ENCODE measurements at regions not wholly inside any gene's neighbourhood (a gene's known extent, or its start where the extent isn't known, plus 50 kb on each side); places are given as distances from the start of the nearest gene placed in this dataset.

DNA sequence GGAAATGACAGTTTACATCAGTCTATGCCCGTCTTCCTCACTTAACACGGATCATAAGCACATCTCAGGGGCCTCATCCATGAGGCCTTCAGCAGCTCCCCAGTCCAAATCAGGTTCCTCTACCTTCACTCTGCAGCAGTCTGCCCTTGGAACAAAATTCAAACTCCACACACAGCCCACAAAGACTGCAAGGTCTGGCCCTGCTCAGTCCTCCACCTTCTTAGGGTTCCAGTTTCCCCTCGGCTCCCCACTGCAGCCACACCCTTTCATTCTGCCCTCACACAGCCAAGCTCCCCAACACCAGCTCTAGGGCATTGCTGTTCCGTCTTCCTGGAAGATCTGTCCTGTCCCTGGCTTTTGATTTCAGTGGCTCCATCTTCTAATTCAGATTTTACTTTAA lies 95.2 kb upstream of the IQSEC1 start:
- DNase-seq = no peak

GRCh38 chr3:13167829-13168228 lies 94.6 kb upstream of the IQSEC1 start:
- DNase-seq = no peak

- DNase-seq = no peak
Measured at GRCh38 chr3:13167064-13167743, 94.0 kb upstream of the IQSEC1 start.

DNA sequence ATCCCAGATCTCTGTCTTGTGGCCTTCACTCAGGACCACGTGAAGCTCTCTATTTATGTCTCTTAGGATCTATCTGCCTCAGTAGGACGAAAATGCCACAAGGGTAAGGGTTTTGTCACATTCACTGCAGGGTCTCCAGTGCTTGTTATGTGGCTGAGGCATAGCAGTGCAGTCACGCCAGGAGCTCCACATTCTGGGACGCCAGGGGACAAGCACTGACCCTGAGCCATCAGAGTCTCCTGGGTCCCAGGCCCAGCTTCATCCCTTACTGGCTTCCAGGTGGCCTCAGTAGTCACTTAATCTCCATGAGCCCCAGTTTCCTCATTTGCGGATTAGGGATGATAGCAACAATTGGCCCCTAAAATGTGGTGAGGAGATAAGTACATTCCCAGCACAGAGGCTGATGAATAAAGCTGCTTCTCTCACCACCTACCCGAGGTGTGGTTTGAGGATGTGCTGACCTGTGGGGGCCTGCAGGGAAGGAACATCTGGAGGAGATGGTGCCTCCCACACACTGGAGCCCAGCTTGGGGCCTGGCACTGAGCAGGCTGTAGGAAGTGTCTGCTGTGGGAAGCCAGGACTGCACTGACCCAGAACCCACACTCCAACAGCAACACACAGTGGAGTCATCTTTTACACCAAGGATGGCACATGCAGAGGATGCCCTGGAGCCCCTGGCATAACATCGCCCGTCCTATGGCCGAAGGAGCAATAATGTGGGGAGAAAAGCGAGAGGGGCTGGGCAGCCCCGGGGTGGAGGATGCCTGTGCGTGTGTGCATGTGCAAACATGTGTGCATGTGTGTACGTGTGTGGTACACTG lies 93.2 kb upstream of the IQSEC1 start:
- DNase-seq = no peak

DNA sequence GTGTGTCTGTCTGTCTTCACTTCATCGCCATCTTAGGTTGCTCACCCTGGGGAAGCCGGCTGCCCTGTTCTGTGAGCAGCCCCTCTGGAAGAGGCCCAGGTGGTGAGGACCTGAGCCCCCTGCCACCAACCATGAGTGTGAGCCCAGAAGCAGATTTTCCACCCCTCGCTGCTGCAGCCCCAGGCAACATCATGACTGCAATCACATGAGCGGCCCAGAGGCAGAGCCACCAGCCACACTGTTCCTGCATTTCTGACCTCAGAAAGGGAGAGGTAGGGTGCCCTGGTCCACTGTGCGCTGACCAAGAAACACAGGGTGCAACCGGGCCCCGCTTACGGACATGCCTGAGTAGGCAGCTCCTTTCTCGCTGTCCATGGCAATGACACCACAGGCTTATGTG lies 92.3 kb upstream of the IQSEC1 start:
- no peak for DNase-seq

DNA sequence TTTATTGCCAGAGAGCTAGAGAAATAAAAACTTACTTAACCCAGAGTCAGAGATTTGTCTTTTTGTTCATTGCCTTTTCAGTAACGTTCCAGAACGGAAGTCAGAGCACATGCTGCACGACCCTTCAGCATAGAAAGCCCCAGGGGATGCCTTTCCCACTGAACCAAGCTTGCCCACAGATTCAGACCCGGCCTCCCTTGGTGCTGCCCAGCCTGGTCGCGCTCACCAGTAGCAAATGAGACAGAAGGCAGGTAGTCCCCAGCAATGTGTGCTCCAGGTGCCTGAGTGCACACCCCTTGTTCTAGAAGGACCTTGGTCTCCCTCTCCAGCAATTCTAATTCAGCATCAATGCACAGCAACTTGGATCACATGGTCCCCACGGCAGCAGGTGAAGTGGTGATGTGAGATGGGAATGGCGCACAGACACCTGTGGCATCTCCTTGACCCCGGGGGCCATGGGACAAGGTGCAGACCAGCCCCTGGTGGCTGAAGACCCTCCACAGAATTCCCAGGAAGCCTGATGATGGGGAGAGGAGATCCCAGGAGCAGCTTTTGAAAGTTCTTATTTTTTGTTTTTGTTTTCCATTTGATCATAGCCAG lies 91.8 kb upstream of the IQSEC1 start:
- DNase-seq = no peak

- DNase-seq = no peak
Measured at GRCh38 chr3:13163848-13164382, 90.7 kb upstream of the IQSEC1 start.

- no peak for DNase-seq
Measured at GRCh38 chr3:13162549-13163320, 89.5 kb upstream of the IQSEC1 start.

DNA sequence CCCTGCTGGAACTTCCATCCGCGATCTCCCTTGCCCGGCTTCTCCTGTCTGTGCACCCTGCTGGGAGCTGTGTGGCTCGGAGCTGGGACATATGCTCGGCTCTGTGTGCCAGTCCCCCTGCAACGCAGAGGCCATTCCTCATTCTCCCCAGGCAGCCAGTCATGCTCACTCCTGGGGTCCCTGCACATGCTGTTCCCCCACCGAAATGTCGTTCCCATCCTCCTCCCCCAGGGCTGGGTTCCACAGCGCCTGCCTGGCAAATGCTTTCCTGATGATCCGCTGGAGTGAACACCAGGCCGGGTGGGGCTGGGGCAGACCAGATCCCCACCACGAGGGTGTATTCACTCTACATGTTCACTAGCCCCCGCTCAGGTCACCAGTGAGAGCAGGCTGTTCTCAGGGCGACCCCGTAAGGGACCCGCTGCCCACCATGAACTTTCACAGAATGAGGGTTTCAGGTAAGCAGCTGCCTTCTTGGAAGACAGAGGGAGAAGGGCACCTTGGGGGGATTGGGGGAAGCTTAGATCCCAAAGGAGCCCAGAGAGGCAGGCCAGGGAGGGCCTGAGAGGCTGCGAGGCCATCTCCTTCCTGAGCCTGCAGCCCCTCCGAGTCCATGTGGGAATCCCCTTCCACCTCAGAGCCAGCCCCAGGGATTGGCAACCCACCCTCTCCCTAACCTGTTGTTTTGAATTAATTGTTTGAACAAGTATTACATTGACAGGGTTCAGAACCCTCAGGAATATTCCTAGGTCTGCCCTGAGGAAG lies 88.7 kb upstream of the IQSEC1 start:
- DNase-seq = no peak

DNA sequence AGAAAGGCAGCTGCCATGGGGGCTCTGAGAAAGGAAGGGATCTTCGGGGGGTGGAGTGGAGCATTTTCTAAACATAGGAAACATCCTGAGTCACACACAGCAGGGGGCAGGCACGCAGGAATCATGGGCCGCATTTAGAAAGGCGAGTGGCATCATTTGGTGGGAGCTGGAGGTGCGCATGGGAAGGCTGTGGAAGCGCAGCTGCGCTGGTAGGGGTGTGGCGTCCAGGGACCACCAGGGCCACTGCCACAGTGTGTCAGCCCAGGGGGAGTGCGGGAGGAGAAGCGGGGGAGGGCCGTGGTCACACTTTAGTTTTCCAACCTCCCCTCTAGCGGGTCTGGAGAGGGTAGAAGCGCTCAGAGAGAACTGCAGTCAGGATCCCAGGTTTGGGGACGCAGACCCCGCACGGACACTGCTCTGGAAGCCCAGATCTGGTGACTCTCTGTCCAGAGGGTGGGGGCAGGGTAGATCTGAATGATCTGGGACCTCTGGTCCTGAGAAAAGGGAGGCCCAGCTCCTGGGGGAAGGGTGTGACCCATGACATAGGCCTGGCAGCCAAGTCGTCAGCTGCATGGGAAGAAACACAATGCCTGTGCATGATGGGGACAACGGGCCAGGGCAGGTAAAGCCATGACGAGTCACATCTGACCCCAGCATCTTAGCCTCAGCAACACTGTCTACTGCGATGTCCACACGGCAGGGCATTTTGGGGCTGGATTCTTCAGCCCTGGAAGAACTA lies 88.0 kb upstream of the IQSEC1 start:
- no peak for DNase-seq

GRCh38 chr3:13160619-13161018 lies 87.4 kb upstream of the IQSEC1 start:
- no peak for DNase-seq

DNA sequence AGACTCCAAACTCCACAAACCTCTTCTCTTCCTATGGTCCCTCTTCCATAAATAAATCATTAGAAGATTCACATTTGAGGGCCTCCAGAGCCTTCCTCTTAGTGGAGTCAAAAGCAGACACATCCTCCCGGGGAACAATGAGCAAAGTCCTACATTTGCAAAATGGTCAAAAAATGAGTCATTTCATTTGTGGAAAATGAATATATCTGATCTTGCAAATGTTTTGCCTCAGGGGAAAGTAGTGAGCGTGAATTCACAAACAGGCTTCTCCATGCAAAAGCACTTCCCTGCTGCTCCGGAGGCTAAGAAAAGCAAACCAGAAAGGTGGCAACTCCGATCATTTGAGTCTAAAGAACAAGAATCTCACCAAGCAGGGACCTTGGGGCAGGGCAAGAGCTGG lies 86.7 kb upstream of the IQSEC1 start:
- no peak for DNase-seq

DNA sequence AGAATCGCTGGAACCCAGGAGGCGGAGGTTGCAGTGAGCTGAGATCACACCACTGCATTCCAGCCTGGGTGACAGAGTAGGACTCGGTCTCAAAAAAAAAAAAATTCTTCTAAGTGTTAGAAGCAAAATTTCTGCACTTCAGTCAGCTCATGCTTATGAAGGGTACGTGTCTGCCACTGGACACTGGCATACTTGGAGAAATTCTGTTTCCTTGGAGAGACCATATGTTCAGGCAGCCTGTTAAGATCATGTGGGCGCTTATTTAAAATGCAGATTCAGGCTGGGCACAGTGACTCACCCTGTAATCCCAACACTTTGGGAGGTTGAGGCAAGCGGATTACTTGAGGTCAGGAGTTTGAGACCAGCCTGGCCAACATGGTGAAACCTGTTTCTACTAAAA lies 85.6 kb upstream of the IQSEC1 start:
- DNase-seq = no peak

GRCh38 chr3:13158408-13158807 lies 85.2 kb upstream of the IQSEC1 start:
- DNase-seq = no peak

DNA sequence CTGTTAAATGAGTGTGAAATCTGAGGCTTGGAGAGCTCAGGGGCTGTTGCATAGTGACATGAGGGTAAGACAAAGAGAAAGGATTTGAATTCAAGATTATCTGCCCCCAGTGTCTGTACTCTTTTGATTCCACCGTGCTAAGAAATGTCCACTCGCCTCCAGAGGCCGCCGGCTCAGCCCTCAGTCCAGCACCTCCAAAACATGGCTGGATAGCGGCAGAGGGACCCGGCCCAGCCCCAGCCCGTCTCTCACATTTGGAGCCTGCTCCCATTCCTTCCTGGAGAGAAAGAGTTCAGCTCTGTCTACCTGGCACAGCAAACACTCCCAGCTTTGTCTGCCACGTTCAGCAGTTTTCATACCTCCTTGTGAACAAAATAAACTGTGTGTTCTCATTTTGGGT lies 84.8 kb upstream of the IQSEC1 start:
- no peak for DNase-seq

- DNase-seq = no peak
Measured at GRCh38 chr3:13152826-13153710, 79.8 kb upstream of the IQSEC1 start.

GRCh38 chr3:13150624-13151023 lies 77.4 kb upstream of the IQSEC1 start:
- DNase-seq = no peak

DNA sequence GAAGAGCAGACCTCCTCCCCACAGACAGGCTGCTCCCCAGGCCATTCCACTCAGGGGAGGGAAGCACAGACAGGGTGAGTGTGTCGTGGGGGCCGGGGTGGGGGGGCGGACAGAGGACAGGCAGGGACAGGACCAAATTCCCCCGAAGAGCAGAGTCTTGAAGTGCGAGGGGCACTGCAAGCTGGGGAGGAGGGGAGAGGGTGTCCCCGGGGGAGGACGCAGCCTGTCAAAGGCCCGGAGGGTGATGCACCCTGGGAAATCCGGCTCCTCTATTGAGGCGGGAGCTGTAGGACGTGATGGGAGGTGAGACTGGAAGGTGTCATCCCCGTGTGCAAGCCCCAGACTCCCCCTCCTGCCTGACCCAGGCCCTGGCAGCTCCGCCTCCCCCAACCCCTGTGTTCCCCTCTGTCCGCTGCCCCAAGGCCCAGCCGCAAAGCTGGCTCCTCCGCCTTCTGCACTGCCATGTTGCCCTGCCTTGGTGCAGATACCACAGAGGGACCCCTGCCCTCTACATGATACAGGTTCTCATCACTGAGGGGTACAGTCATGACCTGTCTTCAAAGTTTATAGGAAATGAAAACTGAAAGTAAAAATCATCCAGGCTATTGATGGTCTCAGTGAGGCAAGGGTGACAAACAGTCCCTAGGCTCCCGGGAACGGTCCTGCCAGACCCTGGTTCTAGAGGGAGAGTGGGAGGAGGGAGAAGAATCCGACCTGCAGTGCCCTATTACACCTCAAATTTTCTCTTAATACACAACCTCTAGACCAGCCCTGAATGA lies 76.3 kb upstream of the IQSEC1 start:
- DNase-seq = no peak

- DNase-seq = no peak
Measured at GRCh38 chr3:13148561-13149329, 75.5 kb upstream of the IQSEC1 start.
